H1 (cell line): ENCODE measurements at regions not wholly inside any gene's neighbourhood (a gene's known extent, or its start where the extent isn't known, plus 50 kb on each side); places are given as distances from the start of the nearest gene placed in this dataset.

Experiments used
- ASH2L ChIP-seq: fragments of 200-600, 300-600 bp; sonication (generic); IDR thresholded peaks from one replicate; pipeline ENCODE4 v1.7.1; 2017; ENCODE audit warnings: low read length
- KDM1A ChIP-seq: fragments of 200-600, 300-600 bp; sonication (generic); IDR thresholded peaks from 2 replicates; pipeline ENCODE4 v1.7.1; 2016; ENCODE audit warnings: mild to moderate bottlenecking, low read length, borderline replicate concordance
- KDM5A ChIP-seq: fragments of 200-600 bp; IDR thresholded peaks from 2 replicates; pipeline ENCODE4 v1.7.1; 2012; ENCODE audit warnings: mild to moderate bottlenecking, low read length, inconsistent platforms, mixed read lengths
- SIN3A ChIP-seq, 2 experiments: IDR thresholded peaks in 1 of 2; conservative IDR thresholded peaks in 1 of 2; 2 replicates each; pipeline ENCODE4 v1.6.1; 2011 to 2012; ENCODE audit warnings: low read length in 2 of 2, improper control_type of control experiment in 1 of 2, low read depth in 1 of 2, mild to moderate bottlenecking in 1 of 2
- SIX5 ChIP-seq: IDR thresholded peaks from 2 replicates; pipeline ENCODE4 v1.6.1; 2011; ENCODE audit warnings: mild to moderate bottlenecking, low read depth, low read length
- SP2 ChIP-seq: IDR thresholded peaks from 2 replicates; pipeline ENCODE4 v1.6.1; 2012; ENCODE audit warnings: mild to moderate bottlenecking, low read length, inconsistent platforms
- SUZ12 ChIP-seq: fragments of 200-600 bp; sonication (generic); IDR thresholded peaks from 2 replicates; pipeline ENCODE4 v1.6.1; 2012; ENCODE audit warnings: mild to moderate bottlenecking, inconsistent platforms, low read length, moderate library complexity, mixed read lengths
- TAF7 ChIP-seq: optimal IDR thresholded peaks from 2 replicates; pipeline ENCODE3; 2011; ENCODE audit warnings: low read depth, mild to moderate bottlenecking, inconsistent platforms, low read length, moderate library complexity, borderline replicate concordance
- ZNF274 ChIP-seq: IDR thresholded peaks from 2 replicates; pipeline ENCODE4 v1.7.0; 2012; ENCODE audit warnings: low read length, borderline replicate concordance; ENCODE audit errors: extremely low read depth

DNA sequence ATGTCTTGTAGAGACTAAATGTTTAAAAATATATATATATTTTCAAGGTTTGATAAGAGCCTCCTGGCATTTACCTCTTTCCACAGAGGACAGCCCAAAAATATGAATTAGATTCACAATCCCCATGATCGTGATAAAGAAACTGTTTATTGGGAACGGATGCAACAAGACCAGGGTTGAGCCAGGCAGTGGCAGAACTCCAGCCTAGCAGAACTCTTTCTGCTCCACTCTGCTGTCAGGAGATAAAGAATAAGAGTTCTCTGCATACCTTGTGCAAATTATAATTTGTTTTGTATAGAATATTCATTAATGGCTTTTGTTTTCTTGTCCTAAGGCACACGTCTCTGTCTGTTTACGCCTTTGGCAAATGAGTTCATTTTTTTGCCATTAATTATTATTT, 472.2 kb downstream of the TUSC1 start (continued):
- no peak for TF ChIP-seq TAF7
- TF ChIP-seq SIN3A (conservative IDR thresholded peaks at IDR 0.05 in 1 of 2, IDR thresholded peaks at IDR 0.05 in 1 of 2; ENCODE audit: low read depth in 1 of 2, low read length in 2 of 2): no peak
- TF ChIP-seq ZNF274: no peak
- no peak for TF ChIP-seq SIX5
- TF ChIP-seq SP2: no peak
- no peak for TF ChIP-seq ASH2L
- TF ChIP-seq KDM1A: no peak
- no peak for TF ChIP-seq SUZ12
- no peak for TF ChIP-seq KDM5A
